ENCODE measurements at regions not wholly inside any gene's neighbourhood (a gene's known extent, or its start where the extent isn't known, plus 50 kb on each side); places are given as distances from the start of the nearest gene placed in this dataset.

- Histone ChIP-seq H3K27ac (no peak overlapping the region), H3K27me3 (no peaks in the 10 kb centered on the region), H3K4me1 (peaks cover 0 to 6% (median 0%) of the 10 kb centered on the region in 4 donors), H3K9me3 (no peaks in the 10 kb centered on the region), H3K36me3 (no peaks in the 10 kb centered on the region), H3K4me3 (no peak overlapping the region)
- DNase-seq (ENCODE audit: low spot score in 2 of 2) = no peak
- TF ChIP-seq EP300 (IDR thresholded peaks at IDR 0.05) (no peak), CTCF (IDR thresholded peaks at IDR 0.05) (no peak), POLR2A (IDR thresholded peaks at IDR 0.05) (no peak)
- WGBS, 2 donors = 60 to 62% methylated on average over 3 of the region's 3 CpGs
Observed at GRCh38 chr13:97583907-97584497, 150.0 kb downstream of the RAP2A start.

GRCh38 chr13:97586941-97587340, 153.0 kb downstream of the RAP2A start:
- H3K27ac ChIP-seq = no peak overlapping the region
- TF ChIP-seq CTCF (IDR thresholded peaks at IDR 0.05) (no peak), POLR2A (IDR thresholded peaks at IDR 0.05) (no peak), EP300 (IDR thresholded peaks at IDR 0.05) (no peak)
- WGBS, 2 donors = 58 to 63% methylated on average over 1 of the region's 1 CpG

GRCh38 chr13:97588993-97589392, 155.0 kb downstream of the RAP2A start:
- H3K9me3 ChIP-seq = no peaks in the 10 kb centered on the region
- TF ChIP-seq CTCF (IDR thresholded peaks at IDR 0.05) (no peak), POLR2A (IDR thresholded peaks at IDR 0.05) (no peak), EP300 (IDR thresholded peaks at IDR 0.05) (no peak)

More at GRCh38 chr13:97586941-97587340, 153.0 kb downstream of the RAP2A start:
- no peaks in the 10 kb centered on the region for H3K27me3 ChIP-seq
- peaks cover 0 to 6% (median 0%) of the 10 kb centered on the region in 4 donors for H3K4me1 ChIP-seq
- H3K9me3 ChIP-seq = no peaks in the 10 kb centered on the region
- no peak for DNase-seq (ENCODE audit: low spot score in 2 of 2)
- no peak overlapping the region for H3K4me3 ChIP-seq
- no peaks in the 10 kb centered on the region for H3K36me3 ChIP-seq

GRCh38 chr13:97600458-97601075, 166.6 kb downstream of the RAP2A start:
- H3K9me3 ChIP-seq = peaks cover 0 to 9% (median 0%) of the 10 kb centered on the region in 4 donors
- no peak for TF ChIP-seq CTCF (IDR thresholded peaks at IDR 0.05)
- H3K27ac ChIP-seq = no peak overlapping the region
- WGBS, 2 donors = 50 to 54% methylated on average over 3 of the region's 3 CpGs
- H3K27me3 ChIP-seq = no peaks in the 10 kb centered on the region
- H3K4me1 ChIP-seq = no peaks in the 10 kb centered on the region
- DNase-seq (ENCODE audit: low spot score in 2 of 2) = no peak
- H3K4me3 ChIP-seq = no peak overlapping the region
- H3K36me3 ChIP-seq = no peaks in the 10 kb centered on the region

More at GRCh38 chr13:97588993-97589392, 155.0 kb downstream of the RAP2A start:
- H3K4me3 ChIP-seq = no peak overlapping the region
- H3K27ac ChIP-seq = no peak overlapping the region
- 87 to 90% methylated on average over 1 of the region's 1 CpG for WGBS, 2 donors
- DNase-seq (ENCODE audit: low spot score in 2 of 2) = no peak
- no peaks in the 10 kb centered on the region for H3K36me3 ChIP-seq
- H3K27me3 ChIP-seq = no peaks in the 10 kb centered on the region
- peaks cover 0 to 5% (median 0%) of the 10 kb centered on the region in 4 donors for H3K4me1 ChIP-seq

- H3K27ac ChIP-seq = no peak overlapping the region
- no peak for TF ChIP-seq POLR2A (IDR thresholded peaks at IDR 0.05)
- no peak for TF ChIP-seq CTCF (IDR thresholded peaks at IDR 0.05)
- TF ChIP-seq EP300 (IDR thresholded peaks at IDR 0.05) = no peak
- DNase-seq (ENCODE audit: low spot score in 2 of 2) = no peak
- 64 to 70% methylated on average over 3 of the region's 3 CpGs for WGBS, 2 donors
- H3K4me1 ChIP-seq = no peaks in the 10 kb centered on the region
- H3K36me3 ChIP-seq = no peaks in the 10 kb centered on the region
- H3K27me3 ChIP-seq = no peaks in the 10 kb centered on the region
- H3K4me3 ChIP-seq = no peak overlapping the region
- H3K9me3 ChIP-seq = no peaks in the 10 kb centered on the region
Observed at GRCh38 chr13:97615266-97615665, 181.3 kb downstream of the RAP2A start.
